ENCODE measurements at regions not wholly inside any gene's neighbourhood (a gene's known extent, or its start where the extent isn't known, plus 50 kb on each side); places are given as distances from the start of the nearest gene placed in this dataset.
"Not testable (repeated sequence)": the region's sequence is repeated elsewhere in the genome, so short reads cannot be mapped to it uniquely, and the experiment has no call there.

DNA sequence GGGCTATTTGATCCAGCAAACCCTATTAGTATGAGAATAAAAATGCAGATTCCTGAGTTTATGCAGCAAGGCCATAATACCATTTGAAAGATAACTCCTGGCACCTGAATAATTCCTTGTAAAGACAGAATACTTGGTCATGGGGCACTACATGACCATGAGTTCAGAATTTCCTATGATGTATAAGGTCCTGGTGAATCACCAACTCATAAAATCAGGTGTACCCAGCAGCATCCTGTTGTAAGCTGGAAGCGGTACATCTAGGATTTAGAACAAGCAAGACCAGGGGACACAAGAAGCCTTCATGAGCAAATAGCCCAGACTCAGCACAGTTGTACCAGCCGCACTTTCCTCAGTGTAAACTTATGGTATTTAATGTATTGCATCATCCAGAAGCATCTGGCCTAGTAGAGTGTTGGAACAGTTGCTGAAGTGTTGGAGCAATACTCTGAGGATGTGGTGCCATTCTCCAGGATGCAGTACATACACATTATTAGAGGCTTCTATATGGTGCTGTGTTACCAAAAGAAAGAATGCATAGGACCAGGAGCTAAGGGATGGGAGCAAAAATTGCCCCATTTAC is 233.4 kb downstream of the SQOR start:
- in situ Hi-C loops (cut with HindIII; ENCODE audit: low sequenced_read_pairs), result no loop called here
- TF ChIP-seq, protein P1, sequence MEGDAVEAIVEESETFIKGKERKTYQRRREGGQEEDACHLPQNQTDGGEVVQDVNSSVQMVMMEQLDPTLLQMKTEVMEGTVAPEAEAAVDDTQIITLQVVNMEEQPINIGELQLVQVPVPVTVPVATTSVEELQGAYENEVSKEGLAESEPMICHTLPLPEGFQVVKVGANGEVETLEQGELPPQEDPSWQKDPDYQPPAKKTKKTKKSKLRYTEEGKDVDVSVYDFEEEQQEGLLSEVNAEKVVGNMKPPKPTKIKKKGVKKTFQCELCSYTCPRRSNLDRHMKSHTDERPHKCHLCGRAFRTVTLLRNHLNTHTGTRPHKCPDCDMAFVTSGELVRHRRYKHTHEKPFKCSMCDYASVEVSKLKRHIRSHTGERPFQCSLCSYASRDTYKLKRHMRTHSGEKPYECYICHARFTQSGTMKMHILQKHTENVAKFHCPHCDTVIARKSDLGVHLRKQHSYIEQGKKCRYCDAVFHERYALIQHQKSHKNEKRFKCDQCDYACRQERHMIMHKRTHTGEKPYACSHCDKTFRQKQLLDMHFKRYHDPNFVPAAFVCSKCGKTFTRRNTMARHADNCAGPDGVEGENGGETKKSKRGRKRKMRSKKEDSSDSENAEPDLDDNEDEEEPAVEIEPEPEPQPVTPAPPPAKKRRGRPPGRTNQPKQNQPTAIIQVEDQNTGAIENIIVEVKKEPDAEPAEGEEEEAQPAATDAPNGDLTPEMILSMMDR (IDR thresholded peaks at IDR 0.05; ENCODE audit: low read depth, low read length), result no peak
- H3K4me3 ChIP-seq (ENCODE audit: low read depth, low read length), result no peak overlapping the region
- no peak for DNase-seq (ENCODE audit: low read depth, low spot score)

DNA sequence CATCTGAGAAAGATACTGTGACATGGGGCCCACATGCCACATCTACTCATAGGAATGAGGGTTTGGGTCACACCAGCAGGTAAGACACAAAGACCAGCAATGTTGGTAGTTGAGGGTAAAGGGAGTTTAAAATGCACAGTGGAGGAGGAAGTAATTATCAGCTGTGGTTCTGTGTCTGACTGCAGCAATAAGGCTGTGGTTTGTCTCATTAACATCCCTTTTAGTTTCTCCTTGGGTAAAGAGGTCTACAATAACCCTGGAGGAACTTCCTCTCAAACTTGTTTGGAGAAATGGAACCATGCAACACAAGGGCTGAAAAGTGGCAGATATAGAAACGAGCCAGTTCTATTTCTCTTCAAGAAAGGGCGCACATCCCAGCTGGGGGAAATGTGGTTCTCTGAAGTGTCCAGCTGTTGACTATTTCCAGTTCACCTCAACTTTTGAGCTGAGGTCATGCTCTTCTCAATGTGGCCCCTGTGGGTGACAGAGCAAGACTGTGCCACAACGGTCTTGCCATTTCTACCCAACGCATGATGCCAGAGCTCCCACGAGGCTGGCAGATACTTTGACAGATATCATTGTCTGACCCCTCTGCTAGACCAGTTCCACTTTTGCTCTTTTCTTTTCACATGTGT is 234.3 kb downstream of the SQOR start:
- TF ChIP-seq, protein P1 (IDR thresholded peaks at IDR 0.05; ENCODE audit: low read depth, low read length), result no peak
- in situ Hi-C loops (cut with HindIII; ENCODE audit: low sequenced_read_pairs), result no loop called here
- no peak overlapping the region for H3K4me3 ChIP-seq (ENCODE audit: low read depth, low read length)
- no peak for DNase-seq (ENCODE audit: low read depth, low spot score)

DNA sequence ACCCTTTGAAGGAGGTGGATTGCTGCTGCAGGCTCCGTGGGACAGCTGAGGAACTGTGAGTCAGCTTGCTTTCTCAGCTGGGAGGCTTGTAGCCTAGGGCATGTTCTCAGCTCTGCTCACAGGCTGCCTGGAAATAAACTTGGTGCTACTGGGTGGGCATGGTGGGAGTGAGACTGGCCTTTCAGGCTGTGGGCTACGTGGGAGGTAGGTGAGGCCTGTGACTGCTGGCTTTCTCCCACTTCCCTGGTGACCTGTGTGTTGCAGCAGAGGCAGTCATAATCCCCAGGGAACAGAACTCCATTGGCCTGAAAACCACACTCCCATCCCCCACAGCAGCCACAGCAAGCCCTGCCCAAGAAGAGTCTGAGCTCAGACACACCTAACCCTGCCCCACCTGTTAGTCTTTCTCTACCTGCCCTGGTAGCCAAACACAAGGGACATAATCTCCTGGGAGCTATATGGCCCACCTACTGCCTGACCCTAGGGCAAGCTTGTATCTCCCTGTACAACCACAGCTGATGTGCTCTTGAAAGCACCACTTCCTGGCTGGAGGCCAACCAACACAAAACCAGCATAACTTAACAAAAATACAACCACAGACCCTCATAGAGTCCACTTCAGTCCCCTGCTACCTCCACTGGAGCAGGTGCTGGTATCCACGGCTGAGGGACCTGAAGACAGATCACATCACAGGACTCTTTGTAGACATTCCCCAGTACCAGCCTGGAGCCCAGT is 236.5 kb downstream of the SQOR start:
- in situ Hi-C loops (cut with HindIII; ENCODE audit: low sequenced_read_pairs), result no loop called here
- TF ChIP-seq, protein P1 (IDR thresholded peaks at IDR 0.05; ENCODE audit: low read depth, low read length), result no peak
- peak; percentile 30 for DNase-seq (ENCODE audit: low read depth, low spot score)
- no peak overlapping the region for H3K4me3 ChIP-seq (ENCODE audit: low read depth, low read length)

DNA sequence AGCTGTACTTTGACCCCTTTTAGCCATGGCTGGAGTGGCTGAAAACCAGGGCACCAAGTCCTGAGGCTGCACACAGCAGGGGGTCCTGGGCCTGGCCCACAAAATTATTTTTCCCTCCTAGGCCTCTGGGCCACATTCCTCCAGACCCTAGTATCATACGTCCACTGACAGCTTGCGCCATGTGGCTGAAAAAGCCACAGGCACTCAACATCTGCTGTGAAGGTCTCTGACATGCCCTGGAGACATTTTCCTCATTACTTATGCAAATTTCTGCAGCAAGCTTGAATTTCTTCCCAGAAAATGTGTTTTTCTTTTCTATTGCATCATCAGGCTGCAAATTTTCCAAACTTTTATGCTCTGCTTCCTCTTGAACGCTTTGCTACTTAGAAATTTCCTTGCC is 239.0 kb downstream of the SQOR start:
- no peak overlapping the region for H3K4me3 ChIP-seq (ENCODE audit: low read depth, low read length)
- TF ChIP-seq, protein P1 (IDR thresholded peaks at IDR 0.05; ENCODE audit: low read depth, low read length), result no peak
- peak; percentile 8 for DNase-seq (ENCODE audit: low read depth, low spot score)
- in situ Hi-C loops (cut with HindIII; ENCODE audit: low sequenced_read_pairs), result no loop called here

DNA sequence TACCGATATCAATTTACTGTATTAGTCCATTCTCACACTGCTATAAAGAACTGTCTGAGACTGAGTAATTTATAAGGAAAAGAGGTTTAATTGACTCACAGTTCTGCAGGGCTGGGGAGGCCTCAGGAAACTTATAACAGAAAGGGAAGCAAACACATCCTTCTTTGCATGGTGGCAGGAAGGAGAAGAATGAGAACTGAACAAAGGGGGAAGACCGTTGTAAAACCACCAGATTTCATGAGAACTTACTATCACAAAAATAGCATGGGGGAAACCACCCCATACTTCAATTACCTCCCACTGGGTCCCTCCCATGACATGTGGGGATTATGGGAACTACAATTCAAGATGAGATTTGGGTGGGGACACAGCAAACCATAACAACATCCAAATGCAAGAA is 239.7 kb downstream of the SQOR start:
- H3K4me3 ChIP-seq (ENCODE audit: low read depth, low read length); in situ Hi-C loops (cut with HindIII; ENCODE audit: low sequenced_read_pairs); DNase-seq (ENCODE audit: low read depth, low spot score): not testable (repeated sequence)

DNA sequence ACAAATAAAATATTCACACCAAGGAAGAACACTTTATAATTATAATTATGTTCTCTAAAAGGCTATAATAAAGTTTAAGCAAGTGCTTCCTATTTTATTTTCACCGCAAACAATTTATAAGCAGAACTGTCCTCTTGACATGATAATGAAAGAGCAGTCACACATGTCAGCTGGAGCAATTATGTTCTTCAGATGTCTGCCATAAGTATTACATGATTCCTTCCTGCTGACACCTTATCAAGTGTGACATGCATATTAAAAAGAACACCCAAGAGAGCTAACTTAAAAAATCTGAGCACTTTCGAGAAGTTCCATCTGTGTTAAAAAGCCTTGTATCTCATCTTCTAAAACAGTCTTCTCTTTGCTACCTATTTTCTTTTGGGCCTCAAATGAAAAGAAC is 249.5 kb downstream of the SQOR start:
- in situ Hi-C loops (cut with HindIII; ENCODE audit: low sequenced_read_pairs), result no loop called here
- no peak overlapping the region for H3K4me3 ChIP-seq (ENCODE audit: low read depth, low read length)
- TF ChIP-seq, protein P1 (IDR thresholded peaks at IDR 0.05; ENCODE audit: low read depth, low read length), result no peak
- no peak for DNase-seq (ENCODE audit: low read depth, low spot score)
